HG03097 (cell line): ENCODE measurements at regions not wholly inside any gene's neighbourhood (a gene's known extent, or its start where the extent isn't known, plus 50 kb on each side); places are given as distances from the start of the nearest gene placed in this dataset.

Source experiments
- ATAC-seq: cut with Tn5 transposase; IDR thresholded peaks from one replicate; pipeline ENCODE4 v1.9.1; 2021; ENCODE audit not compliant: unreplicated experiment, low FRiP score

GRCh38 chr22:19639610-19640135 lies 74.6 kb upstream of the SEPTIN5 start:
- ATAC-seq: no peak

DNA sequence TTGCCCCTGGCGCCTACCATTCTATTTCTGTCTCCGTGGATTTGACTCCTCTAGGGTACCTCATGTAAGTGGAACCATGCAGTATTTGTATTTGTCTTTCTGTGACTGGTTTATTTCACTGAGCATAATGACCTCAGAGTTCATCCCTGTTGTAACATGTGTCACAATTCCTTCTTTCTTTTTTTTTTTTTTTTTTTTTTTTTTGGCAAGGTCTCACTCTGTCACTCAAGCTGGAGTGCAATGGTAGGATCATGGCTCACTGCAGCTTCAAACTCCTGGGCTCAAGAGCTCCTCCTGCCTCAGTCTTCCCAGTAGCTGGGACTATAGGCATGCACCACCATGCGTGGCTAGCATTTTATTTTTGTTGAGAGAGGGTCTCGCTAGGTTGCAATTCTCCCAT lies 74.0 kb upstream of the SEPTIN5 start:
- ATAC-seq: no peak

DNA sequence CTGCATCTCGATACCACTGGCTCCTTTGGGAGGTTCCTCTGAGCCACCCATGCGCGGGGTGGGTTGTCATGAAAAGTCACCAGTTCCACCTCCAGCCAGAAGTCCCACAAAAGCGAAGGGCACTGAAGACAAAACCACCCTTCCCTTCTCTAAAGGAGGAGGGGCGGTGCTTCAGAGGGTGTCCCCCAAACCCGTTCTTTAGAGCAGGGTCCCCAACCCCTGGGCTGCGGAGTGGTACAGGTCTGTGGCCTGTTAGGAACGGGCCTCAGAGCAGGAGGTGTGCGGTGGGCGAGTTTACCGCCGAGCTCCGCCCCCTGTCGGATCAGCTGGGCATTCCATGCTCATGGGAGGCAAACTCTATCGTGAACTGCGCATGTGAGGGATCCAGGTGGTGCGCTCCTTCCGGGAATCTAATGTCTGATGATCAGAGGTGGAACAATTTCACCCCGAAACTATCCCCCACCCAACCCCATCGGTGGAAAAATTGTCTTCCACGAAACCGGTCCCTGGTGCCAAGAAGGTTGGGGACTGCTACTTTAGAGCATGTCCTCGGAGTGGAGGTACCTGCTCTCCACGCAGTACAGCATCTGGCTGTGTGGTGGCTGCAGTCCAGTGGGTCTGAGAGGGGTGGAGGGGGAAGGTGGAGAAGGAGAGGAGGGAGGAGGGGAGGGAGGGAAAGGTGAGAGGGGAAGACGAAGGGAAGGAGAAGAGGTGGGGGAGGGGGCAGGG lies 72.9 kb upstream of the SEPTIN5 start:
- ATAC-seq: no peak

- ATAC-seq: no peak
These were observed 72.3 kb upstream of the SEPTIN5 start for GRCh38 chr22:19641983-19642451.

- ATAC-seq: no peak
These were observed 70.6 kb upstream of the SEPTIN5 start for GRCh38 chr22:19643448-19644313.

DNA sequence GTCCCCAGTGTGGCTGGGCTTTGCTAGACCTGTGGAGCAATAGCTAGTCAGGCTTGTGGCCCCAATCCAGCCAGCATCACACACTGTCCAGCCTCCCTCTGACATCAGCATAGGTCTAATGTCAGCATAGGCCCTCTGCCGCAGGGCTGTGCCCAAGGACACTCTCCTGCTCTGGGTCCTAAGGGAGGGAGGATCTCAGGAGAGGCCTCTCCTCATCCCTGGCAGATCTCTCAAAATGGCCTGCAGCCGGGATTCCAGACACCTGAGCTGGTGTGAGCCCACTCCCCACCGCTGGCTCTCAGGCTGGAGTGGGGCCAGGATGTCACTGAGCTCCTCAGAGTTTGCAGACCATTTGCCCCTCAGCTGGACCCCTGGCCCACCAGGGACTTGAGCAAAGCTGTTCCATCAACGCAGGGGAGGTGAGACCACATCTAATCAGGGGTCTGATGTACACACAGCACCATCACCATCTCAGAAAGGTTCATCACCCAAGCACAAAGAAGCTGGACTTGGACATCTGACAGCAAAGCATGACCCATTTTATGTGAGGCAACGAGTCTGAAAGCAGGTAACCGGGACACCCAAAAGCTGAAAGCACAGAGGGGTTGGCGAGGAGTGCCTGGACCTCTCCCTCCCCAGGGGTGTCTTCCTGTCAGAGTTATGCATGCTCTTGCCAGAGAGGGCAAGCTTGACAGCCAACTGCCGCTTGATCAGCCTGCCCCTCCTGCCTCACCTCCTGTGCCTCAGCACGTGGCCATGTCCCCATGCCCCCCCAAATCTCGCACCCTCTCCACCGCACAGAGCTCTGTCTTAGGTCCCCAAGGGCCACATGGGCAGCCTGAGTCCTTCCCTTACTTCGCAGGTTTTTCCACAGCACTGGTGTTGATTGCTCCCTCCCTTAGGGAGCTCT lies 69.7 kb upstream of the SEPTIN5 start:
- ATAC-seq: no peak

DNA sequence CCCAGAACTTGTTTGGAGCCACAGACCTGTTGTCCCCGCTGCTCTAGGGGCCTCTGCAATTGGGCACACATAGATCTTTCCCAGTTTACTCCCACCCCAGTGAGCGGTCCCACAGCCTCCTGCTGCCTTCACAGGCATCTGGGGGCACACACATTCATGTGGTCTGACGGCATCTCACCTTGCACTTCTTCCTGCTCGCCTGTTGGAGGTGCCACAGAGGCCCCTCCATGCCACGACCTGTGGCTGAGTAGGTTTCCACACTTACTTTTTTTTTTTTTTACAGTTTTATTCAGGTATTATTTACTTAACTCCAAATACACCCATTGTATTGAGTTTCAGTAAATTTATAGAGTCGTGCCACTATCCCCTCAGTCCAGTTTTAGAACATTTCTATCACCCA lies 68.9 kb upstream of the SEPTIN5 start:
- ATAC-seq: no peak

GRCh38 chr22:19645905-19646304 lies 68.4 kb upstream of the SEPTIN5 start:
- no peak for ATAC-seq

DNA sequence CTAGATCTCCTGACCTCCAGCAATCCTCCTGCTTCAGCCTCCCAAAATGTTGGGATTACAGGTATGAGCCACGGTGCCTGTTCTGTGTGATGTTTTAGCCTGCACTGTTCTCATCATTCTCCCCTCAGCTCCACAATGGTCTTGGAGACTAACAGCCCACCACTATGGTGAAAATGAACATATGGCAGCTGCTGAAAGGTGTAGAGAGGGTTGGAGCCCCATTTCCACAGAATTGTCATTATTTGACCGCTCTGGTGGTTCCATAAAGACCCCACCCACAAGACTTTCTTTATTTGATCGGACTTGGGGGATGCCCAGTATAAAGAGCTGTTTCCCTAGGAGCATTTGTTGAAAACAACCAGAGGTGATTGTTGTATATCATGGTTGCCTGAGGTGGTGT lies 67.9 kb upstream of the SEPTIN5 start:
- ATAC-seq: no peak

GRCh38 chr22:19648419-19648929 lies 65.8 kb upstream of the SEPTIN5 start:
- ATAC-seq: no peak

GRCh38 chr22:19652316-19652715 lies 62.0 kb upstream of the SEPTIN5 start:
- ATAC-seq: no peak

GRCh38 chr22:19654338-19654987 lies 59.8 kb upstream of the SEPTIN5 start:
- no peak for ATAC-seq

DNA sequence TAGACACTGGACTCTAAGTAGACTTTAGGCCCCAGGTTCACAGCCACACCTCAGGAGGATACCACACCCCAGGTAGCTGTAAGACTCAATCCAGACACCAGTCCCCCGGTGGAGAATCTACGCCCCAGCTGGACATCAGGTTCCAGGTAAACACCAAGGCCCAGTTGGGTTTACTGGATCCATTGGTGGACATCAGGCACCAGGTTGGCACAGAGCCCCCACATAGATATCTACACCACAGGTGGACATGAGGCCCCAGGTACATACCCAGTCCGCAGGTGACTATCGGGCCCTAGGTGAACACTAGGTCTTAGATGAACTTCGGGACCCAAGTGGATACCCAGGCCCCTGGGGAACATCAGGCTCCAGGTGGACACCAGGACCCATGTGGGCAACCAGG lies 58.9 kb upstream of the SEPTIN5 start:
- no peak for ATAC-seq

DNA sequence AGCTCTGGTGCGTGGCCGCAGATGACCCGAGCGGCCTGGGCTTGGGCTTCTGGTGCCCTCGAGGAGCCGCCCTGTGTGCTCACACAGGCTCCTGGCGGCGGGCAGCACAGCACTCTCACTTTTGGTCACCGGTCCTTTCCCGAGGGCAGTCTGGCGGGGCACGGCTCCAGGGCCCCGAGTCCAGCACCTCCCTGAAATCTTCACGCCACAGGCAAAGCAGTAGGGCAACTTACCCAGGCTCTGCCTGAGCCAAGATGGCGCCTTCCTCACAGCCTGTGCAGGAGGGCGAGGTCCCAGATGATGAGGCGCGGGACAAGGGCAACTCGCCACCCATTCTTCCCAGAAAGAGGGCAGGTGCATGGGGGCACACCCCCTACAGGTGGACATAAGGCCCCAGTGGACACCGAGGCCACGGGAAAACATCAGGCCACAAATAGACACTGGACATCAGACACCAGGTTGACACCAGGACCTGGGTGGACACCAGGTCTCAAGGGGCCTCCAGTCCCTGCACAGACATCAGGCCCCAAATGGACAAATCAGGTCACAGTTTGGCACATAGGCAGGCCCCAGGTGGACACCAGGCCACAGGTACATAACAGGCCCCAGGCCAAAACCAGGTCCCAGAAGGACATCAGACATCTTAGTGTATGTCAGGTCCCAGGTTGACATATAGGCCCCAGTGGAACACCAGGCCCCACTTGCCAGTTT lies 57.6 kb upstream of the SEPTIN5 start:
- no peak for ATAC-seq

GRCh38 chr22:19657252-19658056 lies 56.8 kb upstream of the SEPTIN5 start:
- ATAC-seq: no peak

DNA sequence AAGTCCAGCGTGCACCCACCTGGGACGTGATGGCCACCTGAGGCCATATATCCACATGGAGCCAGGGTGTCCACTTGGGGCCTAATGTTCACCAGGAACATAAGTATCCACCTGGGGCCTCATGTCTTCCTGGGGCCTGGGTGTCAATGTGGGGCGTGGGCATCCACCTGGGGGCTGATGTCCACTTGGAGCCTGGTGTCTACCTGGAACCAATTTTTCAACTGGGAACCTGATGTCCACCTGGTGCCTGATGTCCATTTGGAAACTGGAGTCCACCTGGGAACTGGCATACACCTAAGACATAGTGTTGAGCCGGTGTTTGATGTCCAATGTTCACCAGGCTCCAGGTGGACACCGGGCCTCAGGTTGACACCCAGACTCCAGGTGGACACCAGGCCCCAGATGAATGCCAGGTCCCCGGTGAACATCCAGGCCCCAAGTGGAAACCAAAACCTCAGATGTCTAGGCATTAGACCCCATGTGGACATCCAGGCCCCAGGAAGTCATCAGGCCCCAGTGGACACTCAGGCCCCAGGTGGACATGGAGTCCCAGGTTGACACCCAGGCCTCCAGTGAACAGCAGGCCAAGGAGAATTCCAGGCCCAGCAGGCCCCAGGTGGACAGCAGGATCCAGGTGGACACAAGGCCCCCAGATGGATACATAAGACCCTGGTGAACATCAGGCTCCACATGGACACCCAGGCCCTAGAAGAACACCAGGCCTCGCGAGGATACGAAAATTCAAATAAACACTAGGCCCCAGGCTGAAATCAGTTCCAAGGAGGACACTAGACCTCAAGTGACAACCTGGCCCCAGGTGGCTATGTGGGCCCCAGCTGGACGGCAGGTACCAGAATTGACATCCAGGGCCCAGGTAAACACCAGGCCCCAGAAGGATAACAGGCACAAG lies 56.0 kb upstream of the SEPTIN5 start:
- no peak for ATAC-seq
